IgD-negative memory B cell (primary cell): ENCODE measurements at regions not wholly inside any gene's neighbourhood (a gene's known extent, or its start where the extent isn't known, plus 50 kb on each side); places are given as distances from the start of the nearest gene placed in this dataset.
"Not testable (repeated sequence)": the region's sequence is repeated elsewhere in the genome, so short reads cannot be mapped to it uniquely, and the experiment has no call there.

Source experiments
- H3K27ac Mint-ChIP-seq, 3 donors: one replicate each; pipeline ENCODE4 v1.8.0; 2020 to 2022; ENCODE audit warnings: mild to moderate bottlenecking in 3 of 3, mixed read lengths in 3 of 3, moderate library complexity in 1 of 3
- H3K27me3 Mint-ChIP-seq: one replicate; pipeline ENCODE4 v1.8.0; 2021; ENCODE audit warnings: mixed read lengths
- H3K36me3 Mint-ChIP-seq: one replicate; pipeline ENCODE4 v1.8.0; 2020; ENCODE audit warnings: mild to moderate bottlenecking, mixed read lengths
- H3K4me1 Mint-ChIP-seq, 3 donors: one replicate each; pipeline ENCODE4 v1.8.0; 2020 to 2022; ENCODE audit warnings: mixed read lengths in 3 of 3, mild to moderate bottlenecking in 1 of 3
- H3K4me3 Mint-ChIP-seq, 4 donors: one replicate each; pipeline ENCODE4 v1.8.0; 2020 to 2022; ENCODE audit warnings: mild to moderate bottlenecking in 4 of 4, mixed read lengths in 4 of 4, moderate library complexity in 3 of 4
- H3K9me3 Mint-ChIP-seq, 3 donors: one replicate each; pipeline ENCODE4 v1.8.0; 2020 to 2021; ENCODE audit warnings: mixed read lengths in 3 of 3, mild to moderate bottlenecking in 1 of 3

DNA sequence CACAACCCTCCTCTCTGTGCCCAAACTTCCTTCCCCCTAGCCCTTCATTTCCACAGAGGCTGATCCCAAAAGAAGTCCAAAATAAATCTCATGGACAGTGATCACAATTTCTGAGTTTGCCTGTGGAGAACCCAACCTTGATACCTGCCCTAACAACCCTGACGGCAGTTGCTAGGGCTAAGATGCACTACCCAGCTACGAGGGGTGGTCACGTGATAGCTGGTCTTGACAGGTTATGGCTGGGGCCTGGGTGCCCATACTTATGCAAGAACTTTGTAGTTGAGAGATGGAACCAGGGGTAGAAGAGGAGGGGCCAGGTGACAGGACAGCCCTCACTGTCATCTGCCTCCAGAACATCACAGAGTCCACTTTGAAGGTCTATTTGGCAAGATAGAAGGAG is 147.9 kb downstream of the AKAIN1 start:
- H3K4me3 Mint-ChIP-seq: no peak overlapping the region
- H3K36me3 Mint-ChIP-seq: no peaks in the 10 kb centered on the region
- H3K27ac Mint-ChIP-seq: no peak overlapping the region
- H3K9me3 Mint-ChIP-seq: no peaks in the 10 kb centered on the region
- H3K27me3 Mint-ChIP-seq: no peaks in the 10 kb centered on the region
- H3K4me1 Mint-ChIP-seq: no peaks in the 10 kb centered on the region

DNA sequence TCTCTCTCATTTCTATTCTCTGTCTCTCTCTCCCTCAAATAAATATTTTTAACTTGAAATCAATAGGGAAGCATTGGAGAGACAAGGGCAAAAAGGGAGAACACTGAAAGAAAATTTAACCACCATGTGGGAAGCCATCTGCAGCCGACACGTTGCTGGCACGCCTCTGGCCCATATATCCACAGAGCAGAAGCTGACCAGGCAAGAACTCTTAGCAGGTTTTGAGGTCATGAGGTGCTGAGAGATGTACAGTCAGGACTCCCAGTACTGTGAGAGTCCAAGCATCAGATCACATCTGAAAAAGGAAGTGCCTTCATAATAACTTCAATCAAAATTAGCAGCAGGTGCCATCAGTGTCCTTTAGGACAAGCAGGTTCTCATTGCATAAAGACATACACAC is 156.6 kb downstream of the AKAIN1 start:
- H3K27me3 Mint-ChIP-seq: no peaks in the 10 kb centered on the region
- H3K4me1 Mint-ChIP-seq: no peaks in the 10 kb centered on the region
- H3K4me3 Mint-ChIP-seq: no peak overlapping the region
- no peaks in the 10 kb centered on the region for H3K36me3 Mint-ChIP-seq
- peaks cover 5 to 11% (median 8%) of the 10 kb centered on the region in 3 donors for H3K9me3 Mint-ChIP-seq
- no peak overlapping the region for H3K27ac Mint-ChIP-seq

DNA sequence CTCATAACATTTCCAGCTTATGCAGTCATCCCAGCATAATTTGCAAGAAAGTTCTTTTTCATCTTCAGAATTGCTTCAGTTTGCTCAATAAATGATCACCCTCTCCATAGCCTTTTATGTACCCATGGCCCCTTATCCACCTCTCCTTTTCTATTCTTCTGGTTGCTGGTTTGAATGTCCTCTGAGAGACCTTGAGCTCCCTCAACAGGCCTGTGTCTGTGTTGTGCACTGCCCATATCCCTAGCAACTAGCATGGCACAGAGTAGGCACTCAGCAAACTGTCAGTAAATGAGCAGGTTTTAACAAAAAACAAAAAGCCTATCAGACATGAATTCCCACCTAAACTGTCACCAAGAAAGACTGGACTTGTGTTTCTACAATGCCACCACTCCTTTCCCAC is 160.5 kb downstream of the AKAIN1 start:
- no peak overlapping the region for H3K4me3 Mint-ChIP-seq
- H3K27me3 Mint-ChIP-seq: no peaks in the 10 kb centered on the region
- H3K27ac Mint-ChIP-seq: no peak overlapping the region

DNA sequence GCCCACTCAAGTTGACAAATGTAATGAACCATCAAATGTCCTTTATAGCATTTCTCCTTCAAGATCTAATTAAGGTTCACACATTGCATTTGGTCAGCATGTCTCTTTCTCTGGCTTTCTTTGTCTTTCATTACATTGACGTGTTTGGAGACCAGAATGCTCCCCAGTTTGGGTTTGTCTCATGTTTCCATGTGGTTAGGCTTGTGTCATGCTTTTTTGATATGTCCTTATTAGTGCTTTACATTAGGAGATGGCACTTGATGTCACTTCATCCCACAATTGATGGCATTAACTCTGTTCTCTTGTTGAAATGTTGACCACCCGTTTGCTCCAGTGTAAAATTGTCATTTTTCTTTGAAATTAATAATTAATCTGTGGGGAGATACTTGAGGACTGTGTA is 165.8 kb downstream of the AKAIN1 start:
- H3K4me1 Mint-ChIP-seq: no peaks in the 10 kb centered on the region
- no peak overlapping the region for H3K4me3 Mint-ChIP-seq
- no peaks in the 10 kb centered on the region for H3K27me3 Mint-ChIP-seq
- H3K9me3 Mint-ChIP-seq: peaks cover 7 to 34% (median 18%) of the 10 kb centered on the region in 3 donors
- H3K36me3 Mint-ChIP-seq: no peaks in the 10 kb centered on the region
- H3K27ac Mint-ChIP-seq: no peak overlapping the region

More for the DNA sequence above, 160.5 kb downstream of the AKAIN1 start:
- H3K4me1 Mint-ChIP-seq: no peaks in the 10 kb centered on the region
- H3K9me3 Mint-ChIP-seq: peaks cover 4 to 28% (median 14%) of the 10 kb centered on the region in 3 donors
- H3K36me3 Mint-ChIP-seq: no peaks in the 10 kb centered on the region

- H3K36me3 Mint-ChIP-seq: no peaks in the 10 kb centered on the region
- no peak overlapping the region for H3K4me3 Mint-ChIP-seq
- H3K27ac Mint-ChIP-seq: no peak overlapping the region
- H3K27me3 Mint-ChIP-seq: no peaks in the 10 kb centered on the region
- no peaks in the 10 kb centered on the region for H3K4me1 Mint-ChIP-seq
- H3K9me3 Mint-ChIP-seq: peaks cover 6 to 28% (median 17%) of the 10 kb centered on the region in 3 donors
These were observed 166.4 kb downstream of the AKAIN1 start for GRCh38 chr18:5030636-5031035.

- no peak overlapping the region for H3K27ac Mint-ChIP-seq
- no peaks in the 10 kb centered on the region for H3K36me3 Mint-ChIP-seq
- H3K27me3 Mint-ChIP-seq: no peaks in the 10 kb centered on the region
- no peaks in the 10 kb centered on the region for H3K4me1 Mint-ChIP-seq
- peaks cover 4 to 24% (median 17%) of the 10 kb centered on the region in 3 donors for H3K9me3 Mint-ChIP-seq
- H3K4me3 Mint-ChIP-seq: no peak overlapping the region
These were observed 167.5 kb downstream of the AKAIN1 start for GRCh38 chr18:5029592-5029991.

DNA sequence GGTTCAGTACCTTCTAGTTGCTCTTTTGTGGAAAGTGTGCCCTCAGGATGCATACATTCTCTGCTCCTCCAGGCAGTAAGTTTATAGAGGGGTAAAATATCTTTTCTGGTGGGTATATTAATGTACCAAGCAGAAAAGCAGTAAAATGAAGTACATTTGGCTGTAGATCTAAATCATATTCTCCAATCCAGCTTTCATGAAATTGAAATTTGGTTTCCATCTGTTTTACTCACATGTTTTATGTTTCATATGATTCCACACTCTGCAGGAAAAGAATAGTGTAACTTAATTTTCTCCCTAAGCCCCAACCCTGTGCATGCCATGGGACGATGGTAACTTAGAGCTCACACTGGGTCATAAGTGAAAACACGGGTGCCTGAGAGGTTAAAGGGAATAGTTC is 172.3 kb downstream of the AKAIN1 start:
- no peak overlapping the region for H3K4me3 Mint-ChIP-seq
- no peaks in the 10 kb centered on the region for H3K36me3 Mint-ChIP-seq
- H3K27me3 Mint-ChIP-seq: peaks cover 1% of the 10 kb centered on the region
- H3K4me1 Mint-ChIP-seq: no peaks in the 10 kb centered on the region
- H3K27ac Mint-ChIP-seq: no peak overlapping the region
- H3K9me3 Mint-ChIP-seq: peaks cover 4 to 10% (median 5%) of the 10 kb centered on the region in 3 donors

DNA sequence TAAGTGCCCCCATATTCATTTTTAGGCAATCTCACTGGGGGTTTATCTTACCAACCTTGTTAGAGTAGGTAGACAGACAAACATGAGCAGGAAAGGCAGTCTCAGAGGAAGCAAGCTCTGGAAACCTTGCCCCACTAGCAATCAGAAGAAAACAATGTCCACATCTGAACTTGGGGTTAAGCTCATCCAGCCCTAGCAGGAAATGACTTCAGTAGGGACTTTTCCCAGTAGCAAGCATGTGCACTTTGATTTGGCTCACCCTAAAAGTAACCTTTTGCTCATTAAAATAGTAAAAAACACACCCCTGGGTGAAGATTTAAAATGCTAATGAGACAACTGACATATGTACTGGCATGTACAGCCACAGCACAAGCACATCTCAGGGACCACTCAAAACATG is 175.5 kb downstream of the AKAIN1 start:
- Mint-ChIP-seq H3K27me3 (peaks cover 1% of the 10 kb centered on the region), H3K36me3 (peaks cover 2% of the 10 kb centered on the region), H3K9me3 (peaks cover 0 to 3% (median 2%) of the 10 kb centered on the region in 3 donors), H3K27ac (no peak overlapping the region), H3K4me3 (no peak overlapping the region), H3K4me1 (no peaks in the 10 kb centered on the region)

- no peaks in the 10 kb centered on the region for H3K4me1 Mint-ChIP-seq
- H3K27ac Mint-ChIP-seq: no peak overlapping the region
- H3K36me3 Mint-ChIP-seq: peaks cover 2% of the 10 kb centered on the region
- no peak overlapping the region for H3K4me3 Mint-ChIP-seq
- H3K27me3 Mint-ChIP-seq: no peaks in the 10 kb centered on the region
- peaks cover 7 to 13% (median 11%) of the 10 kb centered on the region in 3 donors for H3K9me3 Mint-ChIP-seq
These were observed 181.8 kb downstream of the AKAIN1 start for GRCh38 chr18:5015213-5015612.

DNA sequence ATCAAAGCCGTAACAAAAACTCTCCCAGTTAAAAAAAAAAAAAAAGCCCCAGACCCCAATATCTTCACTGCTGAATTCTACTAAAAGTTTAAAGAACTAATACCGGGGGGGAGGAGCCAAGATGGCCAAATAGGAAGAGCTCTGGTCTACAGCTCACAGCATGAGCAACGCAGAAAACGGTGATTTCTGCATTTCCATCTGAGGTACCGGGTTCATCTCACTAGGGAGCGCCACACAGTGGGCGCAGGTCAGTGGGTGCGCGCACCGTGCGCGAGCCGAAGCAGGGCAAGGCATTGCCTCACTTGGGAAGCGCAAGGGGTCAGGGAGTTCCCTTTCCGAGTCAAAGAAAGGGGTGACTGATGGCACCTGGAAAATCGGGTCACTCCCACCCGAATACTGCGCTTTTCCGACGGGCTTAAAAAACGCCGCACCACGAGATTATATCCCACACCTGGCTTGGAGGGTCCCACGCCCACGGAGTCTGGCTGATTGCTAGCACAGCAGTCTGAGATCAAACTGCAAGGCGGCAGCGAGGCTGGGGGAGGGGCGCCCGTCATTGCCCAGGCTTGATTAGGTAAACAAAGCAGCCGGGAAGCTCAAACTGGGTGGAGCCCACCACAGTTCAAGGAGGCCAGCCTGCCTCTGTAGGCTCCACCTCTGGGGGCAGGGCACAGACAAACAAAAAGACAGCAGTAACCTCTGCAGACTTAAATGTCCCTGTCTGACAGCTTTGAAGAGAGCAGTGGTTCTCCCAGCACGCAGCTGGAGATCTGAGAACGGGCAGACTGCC is 192.8 kb downstream of the AKAIN1 start:
- not testable (repeated sequence) for H3K36me3 Mint-ChIP-seq, H3K4me1 Mint-ChIP-seq, H3K4me3 Mint-ChIP-seq, H3K9me3 Mint-ChIP-seq, H3K27ac Mint-ChIP-seq, H3K27me3 Mint-ChIP-seq

DNA sequence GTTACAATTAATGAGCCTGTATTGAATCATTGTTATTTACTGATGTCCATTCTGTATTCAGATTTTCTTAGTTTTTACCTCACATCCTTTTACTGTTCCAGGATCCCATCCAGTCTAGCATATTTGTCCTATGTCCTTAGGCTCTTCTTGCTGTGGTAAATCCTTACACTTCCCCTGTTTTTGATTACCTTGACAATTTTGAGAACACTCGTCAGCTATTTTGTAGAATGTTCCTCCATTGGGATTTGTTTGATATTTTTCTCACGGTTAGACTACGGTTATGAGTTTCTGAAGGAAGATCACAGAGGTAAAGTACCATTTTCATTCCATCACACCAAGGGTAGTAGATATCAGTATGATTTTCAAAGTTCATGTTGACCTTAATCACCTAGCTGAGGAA is 202.3 kb downstream of the AKAIN1 start:
- H3K27ac Mint-ChIP-seq: no peak overlapping the region
- H3K36me3 Mint-ChIP-seq: no peaks in the 10 kb centered on the region
- no peak overlapping the region for H3K4me3 Mint-ChIP-seq
- H3K9me3 Mint-ChIP-seq: peaks cover 4 to 9% (median 7%) of the 10 kb centered on the region in 3 donors
- H3K27me3 Mint-ChIP-seq: no peaks in the 10 kb centered on the region
- H3K4me1 Mint-ChIP-seq: no peaks in the 10 kb centered on the region

DNA sequence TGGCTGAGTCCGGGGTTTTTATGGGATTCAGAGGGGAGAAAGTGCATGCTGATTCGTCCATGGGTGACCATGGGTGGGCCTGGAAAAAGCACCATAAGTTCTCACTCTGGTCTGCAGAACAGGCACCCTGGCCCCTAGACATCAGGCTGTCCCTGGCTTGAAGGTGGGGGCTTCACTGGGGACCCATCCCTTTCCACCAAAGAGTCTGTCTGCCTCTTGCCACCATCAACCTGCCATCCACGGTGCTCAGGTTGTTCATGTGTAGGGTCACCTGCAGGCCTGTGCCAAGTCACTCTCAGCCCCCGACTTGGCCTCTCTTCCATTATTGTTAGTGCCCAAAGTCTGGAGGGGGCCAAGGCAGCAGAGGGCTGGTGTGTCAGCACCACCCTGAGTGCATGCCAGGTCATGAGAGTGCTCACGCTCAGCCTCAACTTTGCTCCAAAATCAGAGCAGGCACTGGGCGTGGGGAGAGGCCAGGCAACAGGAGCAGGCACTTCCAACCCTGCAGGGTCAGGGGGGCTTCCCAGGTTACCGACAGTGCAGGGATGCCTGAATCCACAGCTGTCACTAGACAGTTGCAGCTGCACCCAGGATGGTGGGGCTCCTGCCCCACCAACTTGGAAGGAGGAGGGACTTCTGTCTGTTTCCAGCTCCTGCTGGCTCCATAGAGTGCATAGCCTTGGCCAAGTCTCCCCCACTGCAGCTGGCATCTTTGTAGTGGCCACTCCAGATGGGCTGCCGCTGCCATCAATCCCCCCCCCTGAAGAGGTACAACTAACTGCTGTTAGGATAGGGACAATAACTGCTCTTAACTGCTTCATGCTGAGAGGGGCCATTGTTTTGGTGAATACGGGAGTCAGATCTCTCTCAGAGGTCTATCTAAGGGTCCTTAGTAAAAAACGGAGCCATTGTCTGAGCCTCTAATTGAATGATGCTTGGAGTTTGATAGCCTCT is 209.3 kb downstream of the AKAIN1 start:
- H3K9me3 Mint-ChIP-seq: peaks cover 8 to 11% (median 9%) of the 10 kb centered on the region in 3 donors

GRCh38 chr18:4986677-4987076 is 210.4 kb downstream of the AKAIN1 start:
- Mint-ChIP-seq H3K27me3 (no peaks in the 10 kb centered on the region), H3K9me3 (peaks cover 9 to 10% (median 10%) of the 10 kb centered on the region in 3 donors), H3K27ac (no peak overlapping the region), H3K4me3 (no peak overlapping the region), H3K4me1 (no peaks in the 10 kb centered on the region), H3K36me3 (no peaks in the 10 kb centered on the region)

More for the DNA sequence above, 209.3 kb downstream of the AKAIN1 start:
- Mint-ChIP-seq H3K4me1 (no peaks in the 10 kb centered on the region), H3K27ac (no peak overlapping the region), H3K27me3 (no peaks in the 10 kb centered on the region), H3K36me3 (no peaks in the 10 kb centered on the region), H3K4me3 (no peak overlapping the region)

- Mint-ChIP-seq H3K4me1 (no peaks in the 10 kb centered on the region), H3K27ac (no peak overlapping the region), H3K4me3 (no peak overlapping the region), H3K36me3 (no peaks in the 10 kb centered on the region), H3K27me3 (no peaks in the 10 kb centered on the region), H3K9me3 (peaks cover 9 to 13% (median 10%) of the 10 kb centered on the region in 3 donors)
These were observed 211.0 kb downstream of the AKAIN1 start for GRCh38 chr18:4986066-4986465.

DNA sequence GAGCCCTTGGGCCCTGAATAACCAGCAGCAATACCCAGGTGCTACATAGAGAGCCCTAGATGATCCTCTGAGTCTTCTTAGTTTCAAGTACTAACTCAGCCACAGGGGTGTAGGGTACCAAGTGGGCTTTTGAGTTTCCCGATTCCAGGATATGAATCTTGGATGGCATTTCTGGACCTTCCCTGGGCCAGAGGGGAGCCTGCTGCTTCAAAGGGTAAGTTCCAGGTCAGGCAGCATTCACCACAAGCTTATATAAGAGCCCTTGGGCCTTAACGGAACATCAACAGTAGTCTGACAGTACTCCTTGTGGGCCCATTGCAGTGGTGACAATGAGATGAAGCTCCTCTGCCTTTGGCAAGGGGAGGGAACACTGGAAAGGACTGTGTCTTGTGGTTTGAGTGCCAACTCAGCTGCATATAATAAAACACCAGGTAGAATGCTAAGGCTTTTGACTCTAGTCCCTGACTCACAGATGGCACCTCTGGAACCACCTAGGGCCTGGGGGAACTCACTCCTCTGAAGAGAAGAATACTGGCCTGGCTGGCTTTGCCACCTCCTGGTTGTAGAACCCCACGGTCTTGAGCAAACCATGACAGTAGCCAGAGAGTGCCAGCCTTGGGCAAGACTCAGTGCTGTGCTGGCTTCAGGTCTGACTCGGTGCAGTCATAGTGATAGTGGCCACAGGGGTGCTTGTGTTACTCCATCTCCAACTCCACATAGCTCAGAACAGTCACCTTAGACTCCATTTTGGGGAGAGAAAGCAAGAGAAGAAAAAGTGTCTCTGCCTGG is 235.7 kb downstream of the AKAIN1 start:
- Mint-ChIP-seq H3K9me3 (peaks cover 3 to 7% (median 3%) of the 10 kb centered on the region in 3 donors), H3K27me3 (no peaks in the 10 kb centered on the region), H3K4me1 (no peaks in the 10 kb centered on the region), H3K27ac (no peak overlapping the region), H3K4me3 (no peak overlapping the region), H3K36me3 (no peaks in the 10 kb centered on the region)
